ENCODE measurements at regions not wholly inside any gene's neighbourhood (a gene's known extent, or its start where the extent isn't known, plus 50 kb on each side); places are given as distances from the start of the nearest gene placed in this dataset.

- TF ChIP-seq CTCF (IDR thresholded peaks at IDR 0.05 in 2 of 3, conservative IDR thresholded peaks at IDR 0.05 in 1 of 3; ENCODE audit: control insufficient read depth in 2 of 3, extremely low read depth in 1 of 3, insufficient read depth in 1 of 3, low read depth in 3 of 3, low read length in 3 of 3) (no peak), IRF3 (IDR thresholded peaks at IDR 0.05) (no peak), ZZZ3 (IDR thresholded peaks at IDR 0.05; ENCODE audit: control insufficient read depth, insufficient read length, low read depth) (no peak), NFIC (IDR thresholded peaks at IDR 0.05; ENCODE audit: low read depth, low read length) (no peak), RUNX3 (IDR thresholded peaks at IDR 0.05; ENCODE audit: low read length) (no peak), JUND (IDR thresholded peaks at IDR 0.05; ENCODE audit: low read depth, low read length) (no peak), TAF1 (IDR thresholded peaks at IDR 0.05; ENCODE audit: borderline replicate concordance, low read depth, low read length) (no peak), NFXL1 (IDR thresholded peaks at IDR 0.05; ENCODE audit: borderline replicate concordance) (no peak), E2F8 (IDR thresholded peaks at IDR 0.05; ENCODE audit: low read depth, partially characterized antibody) (no peak), EZH2 (IDR thresholded peaks at IDR 0.05; ENCODE audit: borderline replicate concordance, control insufficient read depth, low read depth, low read length) (no peak), PBX3 (IDR thresholded peaks at IDR 0.05; ENCODE audit: insufficient replicate concordance, low read depth, low read length) (no peak), EP300 (IDR thresholded peaks at IDR 0.05; ENCODE audit: borderline replicate concordance in 1 of 2, control insufficient read depth in 1 of 2, low read depth in 2 of 2, low read length in 2 of 2) (no peak), KDM1A (IDR thresholded peaks at IDR 0.05; ENCODE audit: borderline replicate concordance) (no peak)
Observed at GRCh38 chr5:14962604-14963003, 91.0 kb upstream of the ANKH start.
